ENCODE measurements at regions not wholly inside any gene's neighbourhood (a gene's known extent, or its start where the extent isn't known, plus 50 kb on each side); places are given as distances from the start of the nearest gene placed in this dataset.
"Not testable (repeated sequence)": the region's sequence is repeated elsewhere in the genome, so short reads cannot be mapped to it uniquely, and the experiment has no call there.

- not testable (repeated sequence) for DNase-seq; H3K9me3 ChIP-seq (ENCODE audit: severe bottlenecking); H3K27me3 ChIP-seq (ENCODE audit: insufficient read depth, low read depth, severe bottlenecking); H3K36me3 ChIP-seq; H3K4me3 ChIP-seq (ENCODE audit: low read depth, low read length); H3K27ac ChIP-seq
Observed at GRCh38 chr10:29363930-29364329, 75.1 kb downstream of the LYZL1 start.

GRCh38 chr10:29366206-29366605, 77.3 kb downstream of the LYZL1 start:
- H3K4me3 ChIP-seq (ENCODE audit: low read depth, low read length); H3K27me3 ChIP-seq (ENCODE audit: insufficient read depth, low read depth, severe bottlenecking); H3K36me3 ChIP-seq: not testable (repeated sequence)

GRCh38 chr10:29369419-29369818, 80.5 kb downstream of the LYZL1 start:
- H3K27me3 ChIP-seq (ENCODE audit: insufficient read depth, low read depth, severe bottlenecking), result no peaks in the 10 kb centered on the region
- DNase-seq, result no peak
- no peak overlapping the region for H3K4me3 ChIP-seq (ENCODE audit: low read depth, low read length)
- H3K9me3 ChIP-seq (ENCODE audit: severe bottlenecking), result no peaks in the 10 kb centered on the region
- no peaks in the 10 kb centered on the region for H3K36me3 ChIP-seq
- H3K27ac ChIP-seq, result no peak overlapping the region
- TF ChIP-seq CTCF (IDR thresholded peaks at IDR 0.05; ENCODE audit: low read depth, low read length), result no peak

More at GRCh38 chr10:29366206-29366605, 77.3 kb downstream of the LYZL1 start:
- not testable (repeated sequence) for H3K9me3 ChIP-seq (ENCODE audit: severe bottlenecking); H3K27ac ChIP-seq; DNase-seq

- no peaks in the 10 kb centered on the region for H3K9me3 ChIP-seq (ENCODE audit: severe bottlenecking)
- H3K27me3 ChIP-seq (ENCODE audit: insufficient read depth, low read depth, severe bottlenecking), result no peaks in the 10 kb centered on the region
- no peak overlapping the region for H3K27ac ChIP-seq
- no peak for TF ChIP-seq CTCF (IDR thresholded peaks at IDR 0.05; ENCODE audit: low read depth, low read length)
- no peak overlapping the region for H3K4me3 ChIP-seq (ENCODE audit: low read depth, low read length)
- no peaks in the 10 kb centered on the region for H3K36me3 ChIP-seq
- DNase-seq, result no peak
Observed at GRCh38 chr10:29370097-29371092, 81.5 kb downstream of the LYZL1 start.

- no peak for TF ChIP-seq CTCF (IDR thresholded peaks at IDR 0.05; ENCODE audit: low read depth, low read length)
- no peak for DNase-seq
- Histone ChIP-seq H3K27ac (no peak overlapping the region), H3K4me3 (ENCODE audit: low read depth, low read length) (no peak overlapping the region), H3K36me3 (no peaks in the 10 kb centered on the region), H3K27me3 (ENCODE audit: insufficient read depth, low read depth, severe bottlenecking) (no peaks in the 10 kb centered on the region), H3K9me3 (ENCODE audit: severe bottlenecking) (no peaks in the 10 kb centered on the region)
Observed at GRCh38 chr10:29372920-29373319, 84.0 kb downstream of the LYZL1 start.

- H3K27ac ChIP-seq, result no peak overlapping the region
Observed at GRCh38 chr10:29374162-29374561, 85.3 kb downstream of the LYZL1 start.

More at GRCh38 chr10:29374162-29374561, 85.3 kb downstream of the LYZL1 start:
- Histone ChIP-seq H3K27me3 (ENCODE audit: insufficient read depth, low read depth, severe bottlenecking) (no peaks in the 10 kb centered on the region), H3K4me3 (ENCODE audit: low read depth, low read length) (no peak overlapping the region), H3K9me3 (ENCODE audit: severe bottlenecking) (no peaks in the 10 kb centered on the region), H3K36me3 (no peaks in the 10 kb centered on the region)
- no peak for DNase-seq
- TF ChIP-seq CTCF (IDR thresholded peaks at IDR 0.05; ENCODE audit: low read depth, low read length), result no peak

All from WERI-Rb-1 (cell line).